ENCODE measurements at regions not wholly inside any gene's neighbourhood (a gene's known extent, or its start where the extent isn't known, plus 50 kb on each side); places are given as distances from the start of the nearest gene placed in this dataset.

DNA sequence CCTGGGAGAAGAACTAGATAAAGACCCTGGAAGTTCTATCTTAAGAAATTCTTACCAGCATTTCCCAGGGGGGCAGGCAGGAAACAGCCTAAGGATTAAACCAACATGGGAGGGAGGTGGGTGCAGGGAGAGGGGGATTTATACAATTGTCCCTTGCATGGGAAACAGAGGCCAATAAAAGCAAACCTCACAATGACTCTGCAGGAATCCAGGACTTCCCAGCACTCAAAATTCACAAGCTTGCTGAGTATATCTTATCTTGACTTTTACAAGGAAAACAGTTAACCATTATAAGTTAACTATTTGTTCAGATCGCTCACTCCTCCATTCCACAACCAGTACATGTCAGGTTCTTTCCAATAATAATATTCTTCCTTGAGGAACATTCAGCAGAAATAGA is 241.3 kb downstream of the MREG start:
- Histone ChIP-seq H3K9me3 (no peaks in the 10 kb centered on the region), H3K27ac (peak overlapping the region in 1 of 2 donors; percentile 35), H3K27me3 (replicated peaks; ENCODE audit: insufficient read depth) (no peaks in the 10 kb centered on the region), H3K4me1 (replicated peaks) (no peaks in the 10 kb centered on the region), H3K4me3 (no peak overlapping the region), H3K36me3 (no peaks in the 10 kb centered on the region)
- 8% methylated on average over 1 of the region's 1 CpG for WGBS
- intact Hi-C loops (cut with DNase I): no loop called here
- DNase-seq (ENCODE audit: low spot score): no peak
- TF ChIP-seq POLR2A (IDR thresholded peaks at IDR 0.05) (no peak), POLR2AphosphoS5 (IDR thresholded peaks at IDR 0.05) (no peak)
- TF ChIP-seq, protein P1, sequence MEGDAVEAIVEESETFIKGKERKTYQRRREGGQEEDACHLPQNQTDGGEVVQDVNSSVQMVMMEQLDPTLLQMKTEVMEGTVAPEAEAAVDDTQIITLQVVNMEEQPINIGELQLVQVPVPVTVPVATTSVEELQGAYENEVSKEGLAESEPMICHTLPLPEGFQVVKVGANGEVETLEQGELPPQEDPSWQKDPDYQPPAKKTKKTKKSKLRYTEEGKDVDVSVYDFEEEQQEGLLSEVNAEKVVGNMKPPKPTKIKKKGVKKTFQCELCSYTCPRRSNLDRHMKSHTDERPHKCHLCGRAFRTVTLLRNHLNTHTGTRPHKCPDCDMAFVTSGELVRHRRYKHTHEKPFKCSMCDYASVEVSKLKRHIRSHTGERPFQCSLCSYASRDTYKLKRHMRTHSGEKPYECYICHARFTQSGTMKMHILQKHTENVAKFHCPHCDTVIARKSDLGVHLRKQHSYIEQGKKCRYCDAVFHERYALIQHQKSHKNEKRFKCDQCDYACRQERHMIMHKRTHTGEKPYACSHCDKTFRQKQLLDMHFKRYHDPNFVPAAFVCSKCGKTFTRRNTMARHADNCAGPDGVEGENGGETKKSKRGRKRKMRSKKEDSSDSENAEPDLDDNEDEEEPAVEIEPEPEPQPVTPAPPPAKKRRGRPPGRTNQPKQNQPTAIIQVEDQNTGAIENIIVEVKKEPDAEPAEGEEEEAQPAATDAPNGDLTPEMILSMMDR (IDR thresholded peaks at IDR 0.05): no peak

- Histone ChIP-seq H3K27me3 (replicated peaks; ENCODE audit: insufficient read depth) (no peaks in the 10 kb centered on the region), H3K9me3 (no peaks in the 10 kb centered on the region), H3K4me1 (replicated peaks) (no peaks in the 10 kb centered on the region), H3K4me3 (no peak overlapping the region), H3K36me3 (no peaks in the 10 kb centered on the region), H3K27ac (peak overlapping the region; percentile 21 to 35)
- intact Hi-C loops (cut with DNase I): no loop called here
- TF ChIP-seq, protein P1 (IDR thresholded peaks at IDR 0.05): no peak
- TF ChIP-seq POLR2AphosphoS5 (IDR thresholded peaks at IDR 0.05) (no peak), POLR2A (IDR thresholded peaks at IDR 0.05) (no peak)
- DNase-seq (ENCODE audit: low spot score): no peak
- 51% methylated on average over 2 of the region's 2 CpGs for WGBS
Measured at GRCh38 chr2:215771241-215771640, 242.1 kb downstream of the MREG start.

- WGBS: 84% methylated on average over 4 of the region's 4 CpGs
- intact Hi-C loops (cut with DNase I): no loop called here
- no peaks in the 10 kb centered on the region for H3K9me3 ChIP-seq
- no peaks in the 10 kb centered on the region for H3K36me3 ChIP-seq
- H3K4me1 ChIP-seq (replicated peaks): no peaks in the 10 kb centered on the region
- no peak overlapping the region for H3K27ac ChIP-seq
- DNase-seq (ENCODE audit: low spot score): no peak
- H3K4me3 ChIP-seq: no peak overlapping the region
- TF ChIP-seq POLR2A (IDR thresholded peaks at IDR 0.05) (no peak), POLR2AphosphoS5 (IDR thresholded peaks at IDR 0.05) (no peak)
- TF ChIP-seq, protein P1 (IDR thresholded peaks at IDR 0.05): no peak
- no peaks in the 10 kb centered on the region for H3K27me3 ChIP-seq (replicated peaks; ENCODE audit: insufficient read depth)
Measured at GRCh38 chr2:215770668-215771067, 242.7 kb downstream of the MREG start.

DNA sequence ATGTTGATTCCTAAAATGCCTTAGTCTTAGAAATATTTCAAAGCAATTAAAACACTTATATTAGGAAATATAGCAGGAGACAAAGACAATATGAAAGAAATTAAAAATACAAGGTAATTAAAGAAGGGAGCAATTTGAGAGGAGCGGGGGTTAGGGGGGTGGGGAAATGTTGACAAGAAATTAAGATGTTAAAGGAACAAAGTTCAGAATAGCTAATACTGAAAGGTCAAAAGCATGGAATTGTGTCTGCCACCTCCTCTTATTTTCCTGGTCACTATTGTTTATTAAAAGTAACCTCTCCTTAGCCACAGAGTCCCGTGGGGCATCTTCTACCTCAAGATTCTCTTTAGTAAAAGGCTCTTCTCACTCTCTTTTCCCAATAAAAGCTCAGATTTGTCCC is 244.1 kb downstream of the MREG start:
- Histone ChIP-seq H3K36me3 (no peaks in the 10 kb centered on the region), H3K9me3 (no peaks in the 10 kb centered on the region), H3K27me3 (replicated peaks; ENCODE audit: insufficient read depth) (no peaks in the 10 kb centered on the region), H3K4me3 (no peak overlapping the region), H3K4me1 (replicated peaks) (no peaks in the 10 kb centered on the region), H3K27ac (no peak overlapping the region)
- 86% methylated on average over 2 of the region's 2 CpGs for WGBS
- intact Hi-C loops (cut with DNase I): no loop called here
- TF ChIP-seq, protein P1 (IDR thresholded peaks at IDR 0.05): no peak
- TF ChIP-seq POLR2AphosphoS5 (IDR thresholded peaks at IDR 0.05): no peak
- TF ChIP-seq POLR2A (IDR thresholded peaks at IDR 0.05): no peak
- no peak for DNase-seq (ENCODE audit: low spot score)

- 96% methylated on average over 1 of the region's 1 CpG for WGBS
- H3K4me1 ChIP-seq (replicated peaks): no peaks in the 10 kb centered on the region
- DNase-seq (ENCODE audit: low spot score): no peak
- intact Hi-C loops (cut with DNase I): no loop called here
- H3K36me3 ChIP-seq: no peaks in the 10 kb centered on the region
- no peak overlapping the region for H3K4me3 ChIP-seq
- no peaks in the 10 kb centered on the region for H3K27me3 ChIP-seq (replicated peaks; ENCODE audit: insufficient read depth)
- TF ChIP-seq, protein P1 (IDR thresholded peaks at IDR 0.05): no peak
- TF ChIP-seq POLR2AphosphoS5 (IDR thresholded peaks at IDR 0.05) (no peak), POLR2A (IDR thresholded peaks at IDR 0.05) (no peak)
- H3K9me3 ChIP-seq: no peaks in the 10 kb centered on the region
- no peak overlapping the region for H3K27ac ChIP-seq
Measured at GRCh38 chr2:215767625-215768024, 245.7 kb downstream of the MREG start.
